Islet of Langerhans (tissue), 1 donor: ENCODE measurements at regions not wholly inside any gene's neighbourhood (a gene's known extent, or its start where the extent isn't known, plus 50 kb on each side); places are given as distances from the start of the nearest gene placed in this dataset.

Experiments
- FAIRE-seq: peaks from one replicate; lab custom pipeline; 2011; peaks lifted over from hg19 to GRCh38; lab: Jason Lieb, UNC

- no peak for FAIRE-seq
Measured at GRCh38 chr17:79443026-79443425, 167.8 kb downstream of the RBFOX3 start.

GRCh38 chr17:79441356-79442160 lies 169.3 kb downstream of the RBFOX3 start:
- FAIRE-seq: no peak

GRCh38 chr17:79440251-79440650 lies 170.6 kb downstream of the RBFOX3 start:
- no peak for FAIRE-seq

- FAIRE-seq: no peak
Measured at GRCh38 chr17:79439493-79439892, 171.4 kb downstream of the RBFOX3 start.

- FAIRE-seq: no peak
Measured at GRCh38 chr17:79438546-79439334, 172.1 kb downstream of the RBFOX3 start.

- no peak for FAIRE-seq
Measured at GRCh38 chr17:79438058-79438457, 172.8 kb downstream of the RBFOX3 start.

- FAIRE-seq: no peak
Measured at GRCh38 chr17:79437081-79437480, 173.8 kb downstream of the RBFOX3 start.

GRCh38 chr17:79435962-79436361 lies 174.9 kb downstream of the RBFOX3 start:
- no peak for FAIRE-seq

GRCh38 chr17:79435296-79435695 lies 175.6 kb downstream of the RBFOX3 start:
- FAIRE-seq: no peak

GRCh38 chr17:79434215-79434614 lies 176.6 kb downstream of the RBFOX3 start:
- FAIRE-seq: no peak

GRCh38 chr17:79433379-79433778 lies 177.5 kb downstream of the RBFOX3 start:
- no peak for FAIRE-seq

GRCh38 chr17:79431175-79431574 lies 179.7 kb downstream of the RBFOX3 start:
- FAIRE-seq: no peak

- no peak for FAIRE-seq
Measured at GRCh38 chr17:79429864-79430494, 180.9 kb downstream of the RBFOX3 start.

GRCh38 chr17:79428988-79429387 lies 181.9 kb downstream of the RBFOX3 start:
- no peak for FAIRE-seq

GRCh38 chr17:79427621-79428539 lies 183.0 kb downstream of the RBFOX3 start:
- FAIRE-seq: no peak

- no peak for FAIRE-seq
Measured at GRCh38 chr17:79425686-79426085, 185.2 kb downstream of the RBFOX3 start.

GRCh38 chr17:79424471-79425185 lies 186.2 kb downstream of the RBFOX3 start:
- FAIRE-seq: no peak

GRCh38 chr17:79423811-79424465 lies 186.9 kb downstream of the RBFOX3 start:
- no peak for FAIRE-seq

GRCh38 chr17:79422236-79422635 lies 188.6 kb downstream of the RBFOX3 start:
- FAIRE-seq: no peak

GRCh38 chr17:79420318-79421243 lies 190.3 kb downstream of the RBFOX3 start:
- FAIRE-seq: no peak
